Tibial artery (tissue), 4 donors: ENCODE measurements at regions not wholly inside any gene's neighbourhood (a gene's known extent, or its start where the extent isn't known, plus 50 kb on each side); places are given as distances from the start of the nearest gene placed in this dataset.

ENCODE experiments used
- DNase-seq, 2 donors: peaks; one replicate each; pipeline ENCODE4 v3.0.0-alpha.2; 2019
- H3K27ac ChIP-seq, 2 donors: fragments of 200-600 bp; sonication (generic) in 1 of 2; 1 replicate in 1 of 2; 2 replicates in 1 of 2; pipeline ENCODE4 v1.5.1; 2018 to 2019; ENCODE audit warnings: mild to moderate bottlenecking in 1 of 2
- H3K27me3 ChIP-seq, 2 donors: fragments of 200-600 bp; sonication (generic) in 1 of 2; one replicate each; pipeline versions ENCODE4 v1.5.1 to v1.6.0; 2016 to 2019
- H3K36me3 ChIP-seq, 3 donors: fragments of 200-600 bp; sonication (generic) in 2 of 3; one replicate each; pipeline ENCODE4 v1.5.1; 2016 to 2019; ENCODE audit warnings: mild to moderate bottlenecking in 2 of 3
- H3K4me1 ChIP-seq, 4 donors: fragments of 200-600 bp; sonication (generic) in 2 of 4; 1 replicate in 3 of 4; 2 replicates in 1 of 4; pipeline ENCODE4 v1.5.1; 2016 to 2019
- H3K4me3 ChIP-seq, 2 donors: fragments of 200-600 bp; sonication (generic) in 1 of 2; 1 replicate in 1 of 2; 2 replicates in 1 of 2; pipeline ENCODE4 v1.5.1; 2018 to 2019; ENCODE audit warnings: mild to moderate bottlenecking in 2 of 2
- H3K9me3 ChIP-seq, 3 donors: fragments of 200-600 bp; sonication (generic) in 1 of 3; one replicate each; pipeline ENCODE4 v1.5.1; 2016 to 2019
- CTCF ChIP-seq, 2 experiments: fragments of 200-600 bp in 1 of 2; fragments of 450-650 bp in 1 of 2; IDR thresholded peaks; one replicate each; pipeline ENCODE4 v1.5.1; 2017 to 2019; ENCODE audit warnings: antibody characterized with exemption in 2 of 2, mild to moderate bottlenecking in 1 of 2, moderate library complexity in 1 of 2
- intact Hi-C: fragments of 100-400 bp; cut with DNase I; formaldehyde crosslinking; loops from one replicate; pipeline ENCODE4 v1.15.0; 2023; ENCODE audit warnings: low total_unique reads

GRCh38 chr15:75145027-75145841 is 56.4 kb upstream of the C15orf39 start:
- Histone ChIP-seq H3K4me3 (no peak overlapping the region), H3K27ac (no peak overlapping the region), H3K9me3 (peaks cover 4 to 45% (median 32%) of the 10 kb centered on the region in 3 donors), H3K27me3 (no peaks in the 10 kb centered on the region), H3K4me1 (peaks cover 0 to 8% (median 0%) of the 10 kb centered on the region in 4 donors), H3K36me3 (peaks cover 0 to 4% (median 0%) of the 10 kb centered on the region in 3 donors)
- DNase-seq, result no peak
- intact Hi-C loops, result no loop called here
- TF ChIP-seq CTCF (IDR thresholded peaks at IDR 0.05), result no peak

GRCh38 chr15:75148280-75148679 is 53.4 kb upstream of the C15orf39 start:
- Histone ChIP-seq H3K9me3 (peaks cover 4 to 25% (median 19%) of the 10 kb centered on the region in 3 donors), H3K27me3 (no peaks in the 10 kb centered on the region), H3K27ac (no peak overlapping the region), H3K36me3 (peaks cover 0 to 4% (median 0%) of the 10 kb centered on the region in 3 donors), H3K4me1 (peaks cover 0 to 21% (median 3%) of the 10 kb centered on the region in 4 donors), H3K4me3 (no peak overlapping the region)
- TF ChIP-seq CTCF (IDR thresholded peaks at IDR 0.05), result no peak
- intact Hi-C loops, result no loop called here
- DNase-seq, result no peak

DNA sequence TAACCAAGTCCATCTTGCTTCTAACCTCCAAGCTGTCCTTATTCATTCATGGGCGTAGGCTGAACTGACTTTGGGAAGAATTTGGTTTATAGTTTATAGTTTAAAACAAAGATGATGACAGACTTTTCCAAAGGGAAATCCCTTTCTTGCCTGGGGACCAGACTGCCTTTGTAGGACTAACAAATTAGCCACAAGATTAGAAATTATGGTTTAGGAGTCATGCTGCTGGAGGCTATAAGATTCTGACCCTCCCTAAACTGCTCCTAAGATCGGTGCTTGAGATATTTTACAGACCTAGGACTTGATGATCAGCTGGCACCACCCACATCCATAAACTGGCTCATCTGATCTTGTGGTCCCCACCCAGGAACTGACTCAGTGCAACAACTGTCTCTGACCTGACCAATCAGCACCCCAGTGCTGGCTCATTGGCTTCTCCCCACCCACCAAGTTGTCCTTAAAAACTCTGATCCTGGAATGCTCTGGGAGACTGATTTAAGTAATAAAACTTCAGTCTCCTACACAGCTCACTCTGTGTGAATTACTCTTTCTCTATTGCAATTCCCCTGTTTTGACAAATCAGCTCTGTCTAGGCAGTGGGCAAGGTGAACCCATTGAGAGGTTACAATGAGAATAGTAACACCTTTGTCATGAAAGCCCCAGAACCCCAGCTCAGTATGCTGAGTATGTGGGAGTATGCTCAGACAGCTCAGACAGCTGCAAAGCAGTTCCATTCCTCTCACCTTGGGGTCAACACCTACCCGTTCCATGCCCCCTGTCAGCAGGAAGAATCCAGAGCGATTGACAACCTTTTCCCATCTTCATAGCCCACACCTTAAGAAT is 51.6 kb upstream of the C15orf39 start:
- Histone ChIP-seq H3K4me3 (no peak overlapping the region), H3K4me1 (peaks cover 0 to 21% (median 3%) of the 10 kb centered on the region in 4 donors), H3K27ac (no peak overlapping the region), H3K36me3 (no peaks in the 10 kb centered on the region), H3K27me3 (no peaks in the 10 kb centered on the region), H3K9me3 (peaks cover 0 to 7% (median 2%) of the 10 kb centered on the region in 3 donors)
- intact Hi-C loops, result no loop called here
- no peak for TF ChIP-seq CTCF (IDR thresholded peaks at IDR 0.05)
- DNase-seq, result no peak

DNA sequence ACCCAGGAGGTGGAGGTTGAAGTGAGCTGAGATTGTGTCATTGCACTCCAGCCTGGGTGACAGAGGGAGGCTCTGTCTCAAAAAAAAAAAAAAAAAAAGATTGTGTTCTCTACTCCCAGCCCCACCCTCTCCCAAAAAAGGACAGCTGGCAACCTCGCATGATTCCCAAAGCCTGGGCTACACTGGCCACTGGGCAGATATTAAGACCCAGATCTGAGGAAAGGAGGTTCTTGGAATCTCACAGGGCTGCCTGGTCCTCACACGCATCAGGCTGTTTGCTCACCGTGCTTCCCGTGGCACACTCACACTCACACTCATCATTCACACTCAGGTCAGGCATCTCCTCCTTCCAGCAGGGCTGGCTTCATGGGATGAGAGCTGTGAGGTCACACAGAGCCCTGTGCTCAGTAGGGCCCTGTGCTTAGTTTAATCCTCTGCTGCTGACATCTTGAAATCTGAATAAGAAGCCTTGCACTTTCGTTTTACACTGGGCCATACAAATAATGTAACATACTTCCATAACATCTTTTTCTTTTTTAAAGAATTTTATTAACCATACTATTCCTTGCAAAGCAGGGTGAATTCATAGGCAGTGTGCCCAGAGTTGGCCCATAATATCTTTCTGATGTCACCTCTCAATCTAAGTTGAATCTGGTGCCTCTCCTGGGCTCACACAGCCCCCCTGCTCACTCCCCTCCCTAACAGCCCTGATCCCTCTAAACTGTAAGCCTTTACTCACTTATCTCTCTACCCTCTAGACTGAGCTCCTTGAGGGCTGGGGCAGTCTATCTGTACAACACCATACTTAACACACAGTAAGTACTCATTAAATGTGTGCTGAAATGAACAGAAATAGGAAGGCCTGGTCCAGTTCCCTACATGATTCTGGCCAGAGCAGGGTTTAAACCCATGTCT is 50.2 kb upstream of the C15orf39 start:
- intact Hi-C loops, result no loop called here
- no peaks in the 10 kb centered on the region for H3K27me3 ChIP-seq
- no peak for TF ChIP-seq CTCF (IDR thresholded peaks at IDR 0.05)

More for the DNA sequence above, 50.2 kb upstream of the C15orf39 start:
- no peaks in the 10 kb centered on the region for H3K36me3 ChIP-seq
- peaks cover 0 to 21% (median 3%) of the 10 kb centered on the region in 4 donors for H3K4me1 ChIP-seq
- no peak for DNase-seq
- no peaks in the 10 kb centered on the region for H3K9me3 ChIP-seq
- peak overlapping the region; percentile 38 to 70 for H3K27ac ChIP-seq
- H3K4me3 ChIP-seq, result no peak overlapping the region
